GM12801 (cell line): ENCODE measurements at regions not wholly inside any gene's neighbourhood (a gene's known extent, or its start where the extent isn't known, plus 50 kb on each side); places are given as distances from the start of the nearest gene placed in this dataset.

Experiments
- CTCF ChIP-seq: IDR thresholded peaks from one replicate; pipeline ENCODE4 v1.5.1; 2011; ENCODE audit warnings: control low read depth; ENCODE audit not compliant: insufficient read length; ENCODE audit errors: extremely low read depth

- no peak for TF ChIP-seq CTCF
Measured at GRCh38 chr6:134795691-134796090, 154.2 kb downstream of the ALDH8A1 start.

- TF ChIP-seq CTCF, result no peak
Measured at GRCh38 chr6:134795001-134795400, 154.9 kb downstream of the ALDH8A1 start.

GRCh38 chr6:134787261-134787877 lies 162.5 kb downstream of the ALDH8A1 start:
- TF ChIP-seq CTCF, result no peak

GRCh38 chr6:134784336-134784735 lies 165.6 kb downstream of the ALDH8A1 start:
- no peak for TF ChIP-seq CTCF

GRCh38 chr6:134778431-134778830 lies 171.5 kb downstream of the ALDH8A1 start:
- TF ChIP-seq CTCF, result no peak

- no peak for TF ChIP-seq CTCF
Measured at GRCh38 chr6:134774201-134774638, 175.7 kb downstream of the ALDH8A1 start.

GRCh38 chr6:134772671-134773360 lies 177.1 kb downstream of the ALDH8A1 start:
- no peak for TF ChIP-seq CTCF
